Caco-2 (cell line): ENCODE measurements at regions not wholly inside any gene's neighbourhood (a gene's known extent, or its start where the extent isn't known, plus 50 kb on each side); places are given as distances from the start of the nearest gene placed in this dataset.

Experiments used
- BruUV-seq: library from RNA; stranded (reverse); fragments of 400-500 nt; replicated peaks from 2 replicates; lab custom pipeline; 2021; lab: Mats Ljungman, UMichigan
- CTCF ChIA-PET: fragments of 300-600 bp; sonication (Branson Sonifier 250); formaldehyde crosslinking; loops from one replicate; lab custom pipeline; 2022; ENCODE audit warnings: antibody characterized with exemption; lab: Charles Lee
- POLR2A ChIA-PET: fragments of 300-600 bp; sonication (Branson Sonifier 250); formaldehyde crosslinking; loops from one replicate; lab custom pipeline; 2022; ENCODE audit warnings: antibody characterized with exemption; lab: Charles Lee
- DNase-seq, 2 experiments: peaks; one replicate each; pipeline versions ENCODE4 v3.0.0 to v3.0.0-alpha.2; 2020 to 2022
- H3K27me3 ChIP-seq: replicated peaks from 2 replicates; pipeline ENCODE4 v1.6.0; 2011; ENCODE audit warnings: low read length; ENCODE audit not compliant: control insufficient read depth, insufficient read depth
- H3K36me3 ChIP-seq: 2 replicates; pipeline ENCODE4 v1.5.1; 2011; ENCODE audit warnings: low read length; ENCODE audit not compliant: control insufficient read depth, insufficient read depth
- H3K4me1 ChIP-seq: fragments of 250-450 bp; sonication (Bioruptor Pico); 2 replicates; pipeline ENCODE4 v1.5.1; 2020; ENCODE audit warnings: mild to moderate bottlenecking
- H3K4me3 ChIP-seq: 2 replicates; pipeline ENCODE4 v1.5.1; 2011; ENCODE audit warnings: low read depth, mild to moderate bottlenecking, control low read depth, low read length
- H3K9me3 ChIP-seq: fragments of 250-450 bp; sonication (Bioruptor Pico); 2 replicates; pipeline ENCODE4 v1.5.1; 2020; ENCODE audit warnings: mild to moderate bottlenecking, moderate library complexity
- H3K27ac Mint-ChIP-seq: one replicate; pipeline ENCODE4 v1.8.0; 2022; ENCODE audit warnings: mixed read lengths; ENCODE audit not compliant: unreplicated experiment
- H3K27me3 Mint-ChIP-seq: one replicate; pipeline ENCODE4 v1.8.0; 2022; ENCODE audit warnings: mixed read lengths; ENCODE audit not compliant: insufficient read depth, unreplicated experiment
- H3K36me3 Mint-ChIP-seq: one replicate; pipeline ENCODE4 v1.8.0; 2022; ENCODE audit warnings: mild to moderate bottlenecking, mixed read lengths; ENCODE audit not compliant: insufficient read depth, unreplicated experiment
- H3K4me1 Mint-ChIP-seq: one replicate; pipeline ENCODE4 v1.8.0; 2022; ENCODE audit warnings: low read depth, mixed read lengths; ENCODE audit not compliant: unreplicated experiment
- H3K4me3 Mint-ChIP-seq: one replicate; pipeline ENCODE4 v1.8.0; 2022; ENCODE audit warnings: mild to moderate bottlenecking, moderate library complexity, mixed read lengths; ENCODE audit not compliant: unreplicated experiment
- H3K9me3 Mint-ChIP-seq: one replicate; pipeline ENCODE4 v1.8.0; 2022; ENCODE audit warnings: mixed read lengths; ENCODE audit not compliant: unreplicated experiment
- intact Hi-C: fragments of 100-400 bp; cut with micrococcal nuclease; formaldehyde crosslinking; loops from one replicate; pipeline ENCODE4 v1.10.0; 2022; ENCODE audit not compliant: unreplicated experiment
- TF ChIP-seq, protein P1 (sequence below), 2 experiments: fragments of 200-600 bp in 1 of 2; IDR thresholded peaks; 1 replicate in 1 of 2; 2 replicates in 1 of 2; pipeline versions ENCODE4 v1.5.1 to v1.8.0; 2011 to 2022; ENCODE audit warnings: antibody characterized with exemption in 1 of 2, control low read depth in 1 of 2, inconsistent platforms in 1 of 2, low read depth in 1 of 2, low read length in 1 of 2, mild to moderate bottlenecking in 1 of 2, moderate library complexity in 1 of 2; ENCODE audit not compliant: insufficient read depth in 1 of 2, severe bottlenecking in 1 of 2, unreplicated experiment in 1 of 2

DNA sequence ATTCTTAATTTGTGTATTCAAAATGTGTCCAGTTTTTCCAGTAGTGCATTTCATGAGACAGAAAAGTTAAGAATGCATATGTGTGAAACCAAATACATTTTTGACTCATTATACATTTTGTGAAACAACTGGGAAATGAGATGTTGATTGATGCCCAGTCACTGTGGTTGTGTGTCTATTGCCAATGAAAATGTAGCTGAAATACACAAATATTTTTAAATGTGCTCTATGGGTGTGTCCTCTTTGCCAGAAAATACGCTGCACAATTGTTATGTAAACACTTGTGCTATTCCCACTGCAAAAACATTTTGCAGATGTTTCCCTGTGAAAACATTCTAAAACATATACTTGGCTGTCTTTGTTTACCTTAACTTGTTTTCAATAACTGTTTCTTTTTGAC lies 395.2 kb downstream of the TFEC start:
- H3K36me3 Mint-ChIP-seq: no peaks in the 10 kb centered on the region
- no peaks in the 10 kb centered on the region for H3K9me3 Mint-ChIP-seq

GRCh38 chr7:115634633-115635032 lies 395.9 kb downstream of the TFEC start:
- Histone ChIP-seq H3K9me3 (no peaks in the 10 kb centered on the region), H3K4me1 (peaks cover 26% of the 10 kb centered on the region), H3K36me3 (no peaks in the 10 kb centered on the region), H3K27me3 (no peaks in the 10 kb centered on the region), H3K4me3 (no peak overlapping the region)
- H3K4me3 Mint-ChIP-seq: peak overlapping the region; percentile 5
- no TSS peak for BruUV-seq
- H3K27me3 Mint-ChIP-seq: no peaks in the 10 kb centered on the region
- H3K9me3 Mint-ChIP-seq: no peaks in the 10 kb centered on the region
- H3K4me1 Mint-ChIP-seq: peaks cover 27% of the 10 kb centered on the region
- DNase-seq: peak; percentile 23 to 40
- H3K27ac Mint-ChIP-seq: no peak overlapping the region
- intact Hi-C loops: loop anchor here (1.0 kb wide), 1 partner anchor 20 kb away; no protein-coding TSS in a partner anchor
- CTCF ChIA-PET: no interaction called here
- TF ChIP-seq, protein P1, sequence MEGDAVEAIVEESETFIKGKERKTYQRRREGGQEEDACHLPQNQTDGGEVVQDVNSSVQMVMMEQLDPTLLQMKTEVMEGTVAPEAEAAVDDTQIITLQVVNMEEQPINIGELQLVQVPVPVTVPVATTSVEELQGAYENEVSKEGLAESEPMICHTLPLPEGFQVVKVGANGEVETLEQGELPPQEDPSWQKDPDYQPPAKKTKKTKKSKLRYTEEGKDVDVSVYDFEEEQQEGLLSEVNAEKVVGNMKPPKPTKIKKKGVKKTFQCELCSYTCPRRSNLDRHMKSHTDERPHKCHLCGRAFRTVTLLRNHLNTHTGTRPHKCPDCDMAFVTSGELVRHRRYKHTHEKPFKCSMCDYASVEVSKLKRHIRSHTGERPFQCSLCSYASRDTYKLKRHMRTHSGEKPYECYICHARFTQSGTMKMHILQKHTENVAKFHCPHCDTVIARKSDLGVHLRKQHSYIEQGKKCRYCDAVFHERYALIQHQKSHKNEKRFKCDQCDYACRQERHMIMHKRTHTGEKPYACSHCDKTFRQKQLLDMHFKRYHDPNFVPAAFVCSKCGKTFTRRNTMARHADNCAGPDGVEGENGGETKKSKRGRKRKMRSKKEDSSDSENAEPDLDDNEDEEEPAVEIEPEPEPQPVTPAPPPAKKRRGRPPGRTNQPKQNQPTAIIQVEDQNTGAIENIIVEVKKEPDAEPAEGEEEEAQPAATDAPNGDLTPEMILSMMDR (IDR thresholded peaks at IDR 0.05; ENCODE audit: insufficient read depth in 1 of 2, low read depth in 1 of 2, low read length in 1 of 2, severe bottlenecking in 1 of 2, unreplicated experiment in 1 of 2): no peak
- H3K36me3 Mint-ChIP-seq: no peaks in the 10 kb centered on the region
- POLR2A ChIA-PET: no interaction called here

More for the DNA sequence above, 395.2 kb downstream of the TFEC start:
- Mint-ChIP-seq H3K4me3 (no peak overlapping the region), H3K4me1 (peaks cover 25% of the 10 kb centered on the region), H3K27ac (no peak overlapping the region), H3K27me3 (no peaks in the 10 kb centered on the region)
- no peaks in the 10 kb centered on the region for H3K27me3 ChIP-seq
- intact Hi-C loops: no loop called here
- no peak overlapping the region for H3K4me3 ChIP-seq
- CTCF ChIA-PET: no interaction called here
- peaks cover 26% of the 10 kb centered on the region for H3K4me1 ChIP-seq
- TF ChIP-seq, protein P1 (IDR thresholded peaks at IDR 0.05; ENCODE audit: insufficient read depth in 1 of 2, low read depth in 1 of 2, low read length in 1 of 2, severe bottlenecking in 1 of 2, unreplicated experiment in 1 of 2): no peak
- no peaks in the 10 kb centered on the region for H3K36me3 ChIP-seq
- no peaks in the 10 kb centered on the region for H3K9me3 ChIP-seq
- POLR2A ChIA-PET: no interaction called here
- no TSS peak for BruUV-seq
- DNase-seq: no peak

DNA sequence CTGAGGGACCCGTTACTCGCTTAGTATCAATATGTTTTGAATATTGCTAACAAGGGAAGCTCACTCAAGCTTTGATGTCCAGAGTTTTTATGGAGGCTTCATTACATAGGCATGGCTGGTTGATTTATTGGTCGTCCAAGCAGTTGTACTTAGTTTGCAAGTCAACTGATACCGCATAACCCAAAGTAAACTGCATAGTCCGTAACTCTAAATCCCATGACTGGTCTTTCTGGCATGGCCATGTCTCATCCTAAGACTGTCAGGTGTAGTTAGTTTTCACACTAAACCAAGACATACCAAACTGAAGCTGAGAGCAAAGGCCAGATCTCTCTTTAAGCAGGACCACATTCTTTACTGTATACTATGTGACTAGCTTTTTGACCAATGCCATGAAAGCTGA lies 397.9 kb downstream of the TFEC start:
- CTCF ChIA-PET: interaction anchor here (0.5 kb wide), 1 partner anchor 26 kb away, joined by 9 read pairs; no protein-coding TSS in a partner anchor
- Histone ChIP-seq H3K27me3 (no peaks in the 10 kb centered on the region), H3K4me1 (peaks cover 26% of the 10 kb centered on the region), H3K36me3 (no peaks in the 10 kb centered on the region), H3K9me3 (no peaks in the 10 kb centered on the region), H3K4me3 (no peak overlapping the region)
- H3K36me3 Mint-ChIP-seq: no peaks in the 10 kb centered on the region
- no peak overlapping the region for H3K27ac Mint-ChIP-seq
- no TSS peak for BruUV-seq
- TF ChIP-seq, protein P1 (IDR thresholded peaks at IDR 0.05; ENCODE audit: insufficient read depth in 1 of 2, low read depth in 1 of 2, low read length in 1 of 2, severe bottlenecking in 1 of 2, unreplicated experiment in 1 of 2): no peak
- peaks cover 27% of the 10 kb centered on the region for H3K4me1 Mint-ChIP-seq
- no peaks in the 10 kb centered on the region for H3K9me3 Mint-ChIP-seq
- intact Hi-C loops: loop anchor here (1.0 to 2.0 kb wide), 3 partner anchors 12 to 18 kb away; no protein-coding TSS in a partner anchor
- H3K4me3 Mint-ChIP-seq: no peak overlapping the region
- POLR2A ChIA-PET: no interaction called here
- DNase-seq: peak; percentile 50 to 63
- no peaks in the 10 kb centered on the region for H3K27me3 Mint-ChIP-seq
